ENCODE measurements at regions not wholly inside any gene's neighbourhood (a gene's known extent, or its start where the extent isn't known, plus 50 kb on each side); places are given as distances from the start of the nearest gene placed in this dataset.
"Not testable (repeated sequence)": the region's sequence is repeated elsewhere in the genome, so short reads cannot be mapped to it uniquely, and the experiment has no call there.

DNA sequence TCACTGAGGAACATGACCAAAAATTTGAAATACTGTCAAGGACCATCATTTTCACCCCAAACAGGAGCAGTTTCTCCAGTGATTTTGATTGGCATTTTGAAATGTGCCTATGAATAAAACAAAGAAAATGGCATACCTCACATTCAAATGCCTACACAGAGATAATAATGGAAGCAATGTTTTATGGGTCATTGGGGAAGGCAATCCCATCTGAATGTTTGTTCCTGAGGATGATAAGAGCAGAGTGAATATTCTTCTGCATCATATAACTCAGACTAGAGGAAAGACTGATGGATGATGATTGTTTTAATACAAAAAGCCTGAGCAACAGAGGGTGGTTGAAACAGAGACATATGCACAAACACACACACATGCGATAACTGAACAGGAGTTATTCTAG, 2749.9 kb downstream of the PCDH9 start:
- no peak for DNase-seq

- no peak for DNase-seq
These were observed 2753.0 kb downstream of the PCDH9 start for GRCh38 chr13:64477146-64477545.

DNA sequence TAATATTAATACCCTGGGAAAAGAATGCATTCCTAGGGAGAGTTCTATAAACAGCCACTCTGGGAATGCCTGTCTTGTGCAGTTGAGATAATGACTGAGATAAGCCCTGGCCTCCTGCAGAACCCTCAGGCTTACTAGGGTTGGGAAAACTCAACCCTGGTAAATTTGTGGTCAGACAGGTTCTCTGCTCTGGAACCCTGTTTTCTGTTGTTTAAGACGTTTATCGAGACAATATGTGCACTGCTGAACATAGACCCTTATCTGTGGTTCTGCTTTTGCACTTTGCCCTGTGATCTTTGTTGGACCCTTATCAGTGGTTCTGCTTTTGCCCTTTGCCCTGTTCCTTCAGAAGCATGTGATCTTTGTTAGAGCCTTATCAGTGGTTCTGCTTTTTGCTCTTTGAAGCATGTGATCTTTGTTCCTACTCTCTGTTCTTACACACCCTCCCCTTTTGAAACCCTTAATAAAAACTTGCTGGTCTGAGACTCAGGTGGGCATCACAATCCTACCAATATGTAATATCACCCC, 2754.0 kb downstream of the PCDH9 start:
- DNase-seq = not testable (repeated sequence)

DNA sequence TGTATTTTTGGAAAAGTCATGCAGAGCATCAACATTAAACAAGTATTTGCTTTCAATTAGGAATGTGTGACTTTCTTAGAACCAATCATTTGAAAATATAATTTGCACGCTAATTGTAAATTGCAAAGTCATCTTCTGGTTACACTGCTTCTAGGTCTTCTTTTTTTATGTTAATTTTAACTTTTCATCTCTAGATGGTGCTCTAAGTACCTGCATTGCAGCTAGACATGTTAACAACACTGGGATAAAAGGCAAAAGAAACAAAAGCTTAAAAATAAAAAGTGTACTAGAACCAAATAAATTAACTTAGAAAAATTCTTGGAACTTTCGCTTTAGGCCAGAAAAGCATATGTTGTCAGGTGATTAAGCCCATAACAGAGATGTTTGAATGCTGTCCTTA, 2758.2 kb downstream of the PCDH9 start:
- peak; percentile 23 for DNase-seq

DNA sequence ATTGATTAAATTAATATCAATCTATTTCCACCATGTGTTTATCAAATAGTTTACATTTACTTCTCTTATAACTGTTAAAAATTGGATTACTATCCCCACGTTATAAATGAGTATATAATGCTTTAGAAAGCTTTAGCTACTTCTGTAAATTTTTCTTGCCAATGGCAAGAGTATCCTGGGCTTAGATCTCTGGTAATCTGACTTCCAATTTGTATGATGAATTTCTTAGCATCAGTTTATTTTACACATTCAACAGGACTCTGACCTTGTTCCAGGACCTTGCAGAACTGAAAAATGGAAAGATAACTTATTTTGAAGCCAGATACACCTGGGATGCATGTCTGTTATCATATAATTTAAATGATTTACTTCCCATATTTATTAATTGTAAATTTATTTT, 2759.4 kb downstream of the PCDH9 start:
- no peak for DNase-seq

GRCh38 chr13:64459778-64460177, 2770.4 kb downstream of the PCDH9 start:
- DNase-seq = no peak

GRCh38 chr13:64457976-64458375, 2772.2 kb downstream of the PCDH9 start:
- no peak for DNase-seq

GRCh38 chr13:64455124-64455523, 2775.0 kb downstream of the PCDH9 start:
- no peak for DNase-seq

DNA sequence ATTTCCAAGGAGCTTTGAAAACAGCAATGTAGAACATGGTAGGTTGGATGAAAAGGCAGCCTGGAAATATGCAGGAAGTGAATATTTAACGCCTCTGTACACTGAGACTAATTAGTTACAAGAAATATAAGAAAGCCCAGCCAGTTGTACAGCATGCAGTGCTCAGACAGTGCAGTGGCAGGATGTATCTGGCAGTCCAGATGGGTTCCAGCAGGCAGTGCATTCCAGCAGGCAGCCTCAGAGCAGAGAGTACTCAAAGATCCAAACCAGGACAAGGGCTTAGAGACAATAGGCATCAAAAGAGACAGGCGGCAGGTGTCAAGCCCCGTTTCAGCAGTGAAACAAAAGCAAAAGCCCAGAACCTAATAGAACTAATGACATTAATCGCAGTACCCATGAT, 2776.3 kb downstream of the PCDH9 start:
- no peak for DNase-seq

- DNase-seq = no peak
These were observed 2783.8 kb downstream of the PCDH9 start for GRCh38 chr13:64446372-64446771.

DNA sequence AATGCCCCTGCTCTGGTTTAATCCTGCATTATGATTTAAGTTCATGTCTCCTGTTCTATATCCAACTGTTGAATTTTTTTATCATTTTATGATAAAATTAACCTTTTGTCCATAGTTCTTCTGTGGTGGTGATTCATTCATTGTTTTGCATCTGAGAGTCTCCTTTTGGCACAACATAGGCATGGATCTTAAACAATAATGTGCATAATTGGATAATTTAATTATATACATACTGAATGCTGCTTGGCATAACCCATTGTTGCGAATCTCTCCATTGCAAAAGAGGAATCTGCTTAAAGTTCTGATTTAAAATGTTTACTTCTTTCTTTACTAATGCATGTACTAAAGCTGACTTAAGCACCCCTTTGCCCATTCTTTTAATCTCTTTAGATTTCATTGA, 2788.4 kb downstream of the PCDH9 start:
- DNase-seq = no peak

GRCh38 chr13:64438084-64438483, 2792.1 kb downstream of the PCDH9 start:
- no peak for DNase-seq

- no peak for DNase-seq
These were observed 2800.4 kb downstream of the PCDH9 start for GRCh38 chr13:64429691-64430090.

- DNase-seq = no peak
These were observed 2801.9 kb downstream of the PCDH9 start for GRCh38 chr13:64428196-64428595.

DNA sequence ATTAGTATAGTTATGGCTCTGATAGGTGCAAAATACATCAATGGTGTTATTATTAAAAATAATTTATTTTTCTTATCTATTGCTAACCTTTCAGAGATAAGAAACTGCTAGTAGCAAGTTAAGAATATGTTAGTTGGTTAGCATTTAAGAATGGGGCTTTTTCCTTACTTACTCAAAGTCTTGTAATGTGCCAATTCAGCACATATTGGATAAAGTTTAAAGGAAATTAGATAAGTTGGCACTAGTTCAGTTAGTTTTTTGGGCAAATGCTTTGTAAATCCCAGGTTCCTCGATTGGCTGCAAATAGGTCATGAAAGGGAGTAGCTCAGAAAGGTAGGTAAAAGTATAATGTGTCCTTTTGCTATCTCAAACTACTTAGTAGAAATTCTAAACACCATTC, 2806.7 kb downstream of the PCDH9 start:
- no peak for DNase-seq

DNA sequence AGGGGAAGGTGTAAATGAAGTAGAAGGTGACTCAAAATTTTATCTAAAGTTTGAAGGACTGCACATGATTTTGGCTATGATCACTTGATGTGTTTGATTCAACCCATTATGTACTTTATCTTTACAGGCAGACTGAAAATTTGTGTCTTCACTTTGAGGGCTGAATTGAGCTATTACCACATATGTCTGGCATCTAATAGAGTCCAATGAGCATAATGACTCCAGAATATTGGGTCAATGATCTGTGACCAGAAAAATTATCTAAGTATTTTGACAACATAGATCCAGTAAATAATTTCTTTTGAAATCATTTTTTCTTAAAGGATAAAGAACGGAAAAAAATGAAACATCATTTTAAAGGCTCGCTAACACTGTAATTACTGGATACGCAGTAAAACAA, 2810.0 kb downstream of the PCDH9 start:
- DNase-seq = no peak

DNA sequence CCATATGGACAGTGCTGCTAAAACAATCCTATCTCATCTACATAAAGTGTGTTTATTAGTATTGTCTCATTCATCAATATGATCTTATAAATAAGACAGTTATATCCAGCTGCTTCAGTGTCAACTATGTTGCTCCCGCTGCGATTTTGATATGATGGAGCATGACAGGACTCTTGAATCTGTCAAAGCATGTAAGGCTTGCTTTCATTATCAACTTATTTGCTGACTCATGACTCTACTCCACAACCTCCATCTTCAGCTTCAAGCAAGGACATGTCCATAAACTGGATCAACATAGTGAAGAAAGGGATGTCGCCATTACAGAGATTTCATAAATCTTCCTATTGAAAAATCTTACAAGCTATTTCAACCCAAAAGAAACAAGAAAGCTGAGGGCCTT, 2812.6 kb downstream of the PCDH9 start:
- DNase-seq = no peak

DNA sequence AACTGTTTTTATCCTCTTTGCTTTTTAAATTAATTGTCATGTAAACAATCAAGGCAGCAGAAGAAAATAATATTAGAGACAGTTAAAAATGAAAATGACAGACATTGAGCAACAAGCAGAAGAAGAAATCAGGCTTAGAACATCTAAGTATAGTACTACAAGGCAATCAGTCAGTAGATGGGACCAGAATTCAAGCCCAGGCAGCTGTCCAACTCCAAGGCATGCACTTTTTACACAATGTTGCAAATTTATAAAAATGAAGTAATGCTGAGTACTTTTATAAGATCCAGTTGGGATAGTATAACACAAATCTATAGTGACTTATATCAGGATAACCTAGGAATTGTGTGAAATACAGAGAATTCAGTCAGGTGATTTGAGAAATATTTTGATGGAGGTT, 2815.8 kb downstream of the PCDH9 start:
- DNase-seq = no peak

DNA sequence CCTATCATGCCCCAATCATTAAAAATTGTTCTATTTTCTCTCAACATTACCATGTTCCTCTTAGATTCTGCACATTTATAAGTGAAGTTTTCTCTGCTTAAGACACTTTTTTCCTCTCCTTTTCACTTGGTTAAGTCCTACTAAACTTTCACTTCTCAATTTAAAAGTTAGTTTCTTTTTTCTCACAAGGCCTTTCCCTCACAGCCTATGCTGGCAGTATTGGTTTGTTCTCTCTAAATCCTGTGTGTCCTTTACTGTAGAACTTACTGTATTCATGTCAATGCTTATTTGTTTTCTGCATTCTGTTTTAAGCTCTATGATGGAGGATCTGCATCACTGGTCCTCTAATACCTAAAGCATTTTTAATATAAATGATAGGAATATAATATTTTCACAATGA, 2816.6 kb downstream of the PCDH9 start:
- DNase-seq = no peak

- no peak for DNase-seq
These were observed 2819.7 kb downstream of the PCDH9 start for GRCh38 chr13:64410276-64411053.

DNA sequence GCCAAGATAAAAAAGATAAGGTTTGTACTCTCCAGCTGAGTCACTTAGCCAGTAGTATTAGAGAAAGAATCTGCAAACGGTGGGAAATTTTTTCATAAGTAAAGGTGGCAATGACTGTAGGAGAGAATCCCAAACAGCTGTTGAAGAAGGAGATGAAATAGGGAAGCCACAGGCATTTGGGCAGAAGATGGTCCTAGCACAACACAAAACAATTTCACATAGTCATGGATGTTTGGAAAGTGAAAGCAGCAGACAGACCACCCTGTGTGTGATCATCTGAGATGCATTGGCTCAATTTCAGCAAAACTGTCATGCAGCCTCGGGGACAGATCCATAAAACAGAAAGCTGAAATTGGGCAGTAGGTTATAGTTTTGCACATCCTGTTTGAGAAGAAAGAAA, 2832.4 kb downstream of the PCDH9 start:
- no peak for DNase-seq

GRCh38 chr13:64377606-64378005, 2852.5 kb downstream of the PCDH9 start:
- no peak for DNase-seq

- DNase-seq = no peak
These were observed 2858.7 kb downstream of the PCDH9 start for GRCh38 chr13:64371461-64371860.

DNA sequence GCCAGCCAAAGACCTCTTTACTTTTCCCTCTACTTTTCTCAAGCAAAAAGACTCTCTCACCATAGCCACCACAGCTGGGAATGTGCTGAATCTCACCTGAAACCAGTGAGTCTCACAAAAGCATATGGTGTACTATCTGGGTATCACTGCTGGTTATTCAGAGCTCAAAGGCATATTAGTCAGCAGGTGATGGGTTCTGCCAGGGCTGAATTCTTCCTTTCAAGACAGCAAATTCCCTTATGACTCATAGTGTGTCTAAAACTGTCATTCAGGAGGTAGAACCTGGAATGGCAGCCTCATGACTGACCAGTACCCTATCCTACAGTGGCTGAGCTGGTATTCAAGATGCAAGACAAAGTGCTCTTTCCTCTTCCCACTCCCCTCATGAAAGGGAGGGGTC, 2859.1 kb downstream of the PCDH9 start:
- no peak for DNase-seq

- no peak for DNase-seq
These were observed 2861.0 kb downstream of the PCDH9 start for GRCh38 chr13:64369121-64369520.
